SK-N-SH treated with all-trans-retinoic acid at 6 μM for 48 hours (cell line): ENCODE measurements at regions not wholly inside any gene's neighbourhood (a gene's known extent, or its start where the extent isn't known, plus 50 kb on each side); places are given as distances from the start of the nearest gene placed in this dataset.

ENCODE experiments used
- ATAC-seq: fragments of 200-7000 bp; cut with Tn5 transposase; 3 replicates; pipeline ENCODE4 v1.9.1; 2020; ENCODE audit warnings: mild to moderate bottlenecking, moderate library complexity
- ARNTL ChIP-seq: fragments of 450-650 bp; formaldehyde crosslinking; IDR thresholded peaks from 2 replicates; pipeline ENCODE4 v1.5.0; 2020; ENCODE audit warnings: low read depth, mild to moderate bottlenecking, moderate library complexity, borderline replicate concordance
- CSDC2 ChIP-seq: fragments of 250-450 bp; sonication (Bioruptor Pico); IDR thresholded peaks from 2 replicates; pipeline ENCODE4 v1.5.0; 2020; ENCODE audit warnings: mild to moderate bottlenecking, moderate library complexity
- ESRRG ChIP-seq: fragments of 250-450 bp; sonication (Bioruptor Pico); IDR thresholded peaks from 2 replicates; pipeline ENCODE4 v1.6.1; 2021; ENCODE audit warnings: mild to moderate bottlenecking
- GLIS3 ChIP-seq: fragments of 250-450 bp; sonication (Bioruptor Pico); IDR thresholded peaks from 2 replicates; pipeline ENCODE4 v1.5.0; 2020; ENCODE audit warnings: mild to moderate bottlenecking, moderate library complexity
- ISL1 ChIP-seq: fragments of 250-450 bp; sonication (Bioruptor Pico); IDR thresholded peaks from 2 replicates; pipeline ENCODE4 v2.1.2; 2022; ENCODE audit warnings: mild to moderate bottlenecking, moderate library complexity
- OSR1 ChIP-seq: fragments of 250-450 bp; sonication (Bioruptor Pico); IDR thresholded peaks from 2 replicates; pipeline ENCODE4 v1.8.0; 2022; ENCODE audit warnings: moderate library complexity, mild to moderate bottlenecking, inconsistent platforms
- PATZ1 ChIP-seq: fragments of 250-450 bp; sonication (Bioruptor Pico); IDR thresholded peaks from 2 replicates; pipeline ENCODE4 v1.8.0; 2020; ENCODE audit warnings: mild to moderate bottlenecking, moderate library complexity, borderline replicate concordance
- POU6F1 ChIP-seq: fragments of 250-450 bp; sonication (Bioruptor Pico); IDR thresholded peaks from 2 replicates; pipeline ENCODE4 v1.8.0; 2021; ENCODE audit warnings: low read depth, mild to moderate bottlenecking, moderate library complexity, borderline replicate concordance
- RARB ChIP-seq: fragments of 250-450 bp; sonication (Bioruptor Pico); IDR thresholded peaks from 2 replicates; pipeline ENCODE4 v1.8.0; 2021; ENCODE audit warnings: mild to moderate bottlenecking, moderate library complexity
- SNAI2 ChIP-seq: fragments of 250-450 bp; sonication (Bioruptor Pico); IDR thresholded peaks from 2 replicates; pipeline ENCODE4 v1.5.0; 2020; ENCODE audit warnings: mild to moderate bottlenecking, moderate library complexity
- TOX ChIP-seq: fragments of 250-450 bp; sonication (Bioruptor Pico); IDR thresholded peaks from 2 replicates; pipeline ENCODE4 v1.8.0; 2021; ENCODE audit warnings: mild to moderate bottlenecking, moderate library complexity, borderline replicate concordance
- TSHZ2 ChIP-seq: fragments of 250-450 bp; sonication (Bioruptor Pico); IDR thresholded peaks from 2 replicates; pipeline ENCODE4 v1.5.0; 2020; ENCODE audit warnings: mild to moderate bottlenecking, moderate library complexity
- ZC3H10 ChIP-seq: fragments of 250-450 bp; sonication (Bioruptor Pico); IDR thresholded peaks from 2 replicates; pipeline ENCODE4 v1.5.1; 2021; ENCODE audit warnings: mild to moderate bottlenecking, moderate library complexity
- ZFP3 ChIP-seq: fragments of 250-450 bp; sonication (Bioruptor Pico); IDR thresholded peaks from 2 replicates; pipeline ENCODE4 v1.5.0; 2020; ENCODE audit warnings: mild to moderate bottlenecking, moderate library complexity
- ZFP30 ChIP-seq: fragments of 450-650 bp; formaldehyde crosslinking; IDR thresholded peaks from 2 replicates; pipeline ENCODE4 v1.5.0; 2022; ENCODE audit warnings: mild to moderate bottlenecking, moderate library complexity
- ZNF565 ChIP-seq: fragments of 450-650 bp; formaldehyde crosslinking; conservative IDR thresholded peaks from 2 replicates; pipeline ENCODE4 v1.5.0; 2020; ENCODE audit warnings: low read depth, mild to moderate bottlenecking, moderate library complexity
- ZNF70 ChIP-seq: fragments of 450-650 bp; formaldehyde crosslinking; IDR thresholded peaks from 2 replicates; pipeline ENCODE4 v1.5.0; 2020; ENCODE audit warnings: mild to moderate bottlenecking, moderate library complexity
- ZNF8 ChIP-seq: fragments of 450-650 bp; formaldehyde crosslinking; IDR thresholded peaks from 2 replicates; pipeline ENCODE4 v1.5.0; 2020; ENCODE audit warnings: mild to moderate bottlenecking, moderate library complexity
- TF ChIP-seq, protein P1 (sequence below): fragments of 250-450 bp; sonication (Bioruptor Pico); IDR thresholded peaks from 2 replicates; pipeline ENCODE4 v1.5.1; 2021; ENCODE audit warnings: mild to moderate bottlenecking, moderate library complexity

- TF ChIP-seq, protein P1, sequence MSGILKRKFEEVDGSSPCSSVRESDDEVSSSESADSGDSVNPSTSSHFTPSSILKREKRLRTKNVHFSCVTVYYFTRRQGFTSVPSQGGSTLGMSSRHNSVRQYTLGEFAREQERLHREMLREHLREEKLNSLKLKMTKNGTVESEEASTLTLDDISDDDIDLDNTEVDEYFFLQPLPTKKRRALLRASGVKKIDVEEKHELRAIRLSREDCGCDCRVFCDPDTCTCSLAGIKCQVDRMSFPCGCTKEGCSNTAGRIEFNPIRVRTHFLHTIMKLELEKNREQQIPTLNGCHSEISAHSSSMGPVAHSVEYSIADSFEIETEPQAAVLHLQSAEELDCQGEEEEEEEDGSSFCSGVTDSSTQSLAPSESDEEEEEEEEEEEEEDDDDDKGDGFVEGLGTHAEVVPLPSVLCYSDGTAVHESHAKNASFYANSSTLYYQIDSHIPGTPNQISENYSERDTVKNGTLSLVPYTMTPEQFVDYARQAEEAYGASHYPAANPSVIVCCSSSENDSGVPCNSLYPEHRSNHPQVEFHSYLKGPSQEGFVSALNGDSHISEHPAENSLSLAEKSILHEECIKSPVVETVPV = no peak
- TF ChIP-seq ZFP30 (CRISPR knock-in tag) (no peak), ZC3H10 (CRISPR knock-in tag) (no peak), RARB (CRISPR knock-in tag) (no peak), TSHZ2 (CRISPR knock-in tag) (no peak), ISL1 (CRISPR knock-in tag) (no peak), ZNF70 (CRISPR knock-in tag) (no peak), POU6F1 (CRISPR knock-in tag) (no peak), OSR1 (CRISPR knock-in tag) (no peak), PATZ1 (no peak), ZFP3 (CRISPR knock-in tag) (no peak)
- ATAC-seq = no peak
Observed at GRCh38 chr9:28471261-28471660, 898.0 kb upstream of the C9orf72 start.

DNA sequence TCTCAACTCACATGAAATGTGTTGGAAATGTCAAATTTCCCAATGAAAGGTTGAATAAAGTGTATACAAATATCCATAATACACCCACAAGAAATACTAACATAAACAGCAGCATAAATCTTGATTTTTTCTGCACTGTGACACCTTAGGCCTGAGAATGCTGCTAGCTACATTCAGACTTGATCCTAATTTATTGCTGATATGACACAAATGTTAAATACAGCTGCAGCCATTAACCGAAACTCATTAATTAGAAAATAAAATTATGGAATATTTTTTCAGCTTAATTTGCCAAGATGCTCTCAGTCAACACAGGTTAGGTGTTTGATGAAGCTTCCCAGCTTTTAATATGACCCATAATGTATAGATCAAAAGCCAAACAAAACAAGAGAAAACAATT, 914.3 kb upstream of the C9orf72 start:
- no peak for TF ChIP-seq ARNTL (CRISPR knock-in tag)
- no peak for TF ChIP-seq ZFP30 (CRISPR knock-in tag)
- no peak for TF ChIP-seq ZC3H10 (CRISPR knock-in tag)
- TF ChIP-seq GLIS3 (CRISPR knock-in tag) = no peak
- no peak for TF ChIP-seq POU6F1 (CRISPR knock-in tag)
- TF ChIP-seq ESRRG (CRISPR knock-in tag) = no peak
- TF ChIP-seq CSDC2 (CRISPR knock-in tag) = no peak
- TF ChIP-seq, protein P1 = no peak
- no peak for TF ChIP-seq PATZ1
- TF ChIP-seq ZNF8 = no peak
- no peak for TF ChIP-seq ZFP3 (CRISPR knock-in tag)
- TF ChIP-seq TOX = no peak
- TF ChIP-seq OSR1 (CRISPR knock-in tag) = no peak
- no peak for TF ChIP-seq TSHZ2 (CRISPR knock-in tag)
- no peak for TF ChIP-seq SNAI2 (CRISPR knock-in tag)
- no peak for TF ChIP-seq ZNF565 (CRISPR knock-in tag)
- no peak for TF ChIP-seq ISL1 (CRISPR knock-in tag)
- TF ChIP-seq RARB (CRISPR knock-in tag) = no peak
- no peak for ATAC-seq
